BLaER1 (cell line): ENCODE measurements at regions not wholly inside any gene's neighbourhood (a gene's known extent, or its start where the extent isn't known, plus 50 kb on each side); places are given as distances from the start of the nearest gene placed in this dataset.

Experiments
- H3K27ac ChIP-seq: shearing (Covaris generic); formaldehyde crosslinking; 2 replicates; pipeline ENCODE4 v1.8.1; 2022
- H3K27me3 ChIP-seq: shearing (Covaris generic); formaldehyde crosslinking; 2 replicates; pipeline ENCODE4 v1.8.1; 2022
- H3K36me3 ChIP-seq: shearing (Covaris generic); formaldehyde crosslinking; 2 replicates; pipeline ENCODE4 v1.8.1; 2022
- H3K4me1 ChIP-seq: shearing (Covaris generic); formaldehyde crosslinking; 2 replicates; pipeline ENCODE4 v1.8.1; 2022
- H3K4me2 ChIP-seq: shearing (Covaris generic); formaldehyde crosslinking; 2 replicates; pipeline ENCODE4 v1.8.1; 2022
- H3K4me3 ChIP-seq: shearing (Covaris generic); formaldehyde crosslinking; 2 replicates; pipeline ENCODE4 v1.8.1; 2022
- H3K9ac ChIP-seq: shearing (Covaris generic); formaldehyde crosslinking; 2 replicates; pipeline ENCODE4 v1.8.1; 2022
- H3K9me3 ChIP-seq: shearing (Covaris generic); formaldehyde crosslinking; 2 replicates; pipeline ENCODE4 v1.8.1; 2022
- H4K20me1 ChIP-seq: shearing (Covaris generic); formaldehyde crosslinking; 2 replicates; pipeline ENCODE4 v1.8.1; 2022
- Cebpa-rat ChIP-seq: shearing (Covaris generic); IDR thresholded peaks from 2 replicates; pipeline ENCODE4 v1.8.1; 2022

- H4K20me1 ChIP-seq = no peaks in the 10 kb centered on the region
- H3K9ac ChIP-seq = no peak overlapping the region
- H3K4me1 ChIP-seq = no peaks in the 10 kb centered on the region
- no peak overlapping the region for H3K4me3 ChIP-seq
- H3K36me3 ChIP-seq = no peaks in the 10 kb centered on the region
- no peak overlapping the region for H3K27ac ChIP-seq
- H3K9me3 ChIP-seq = peaks cover 9% of the 10 kb centered on the region; the same call in 1 of the 2 replicates
- TF ChIP-seq Cebpa-rat = no peak
- H3K4me2 ChIP-seq = no peak overlapping the region
- H3K27me3 ChIP-seq = no peaks in the 10 kb centered on the region
Observed at GRCh38 chr22:47606426-47606825, 844.0 kb downstream of the TBC1D22A start.

- Histone ChIP-seq H3K9ac (no peak overlapping the region), H4K20me1 (no peaks in the 10 kb centered on the region), H3K36me3 (no peaks in the 10 kb centered on the region), H3K4me3 (no peak overlapping the region), H3K4me2 (no peak overlapping the region), H3K9me3 (peaks cover 9% of the 10 kb centered on the region; the same call in 1 of the 2 replicates), H3K27me3 (no peaks in the 10 kb centered on the region), H3K27ac (no peak overlapping the region), H3K4me1 (no peaks in the 10 kb centered on the region)
- TF ChIP-seq Cebpa-rat = no peak
Observed at GRCh38 chr22:47605886-47606285, 843.4 kb downstream of the TBC1D22A start.

- peaks cover 9% of the 10 kb centered on the region; the same call in 1 of the 2 replicates for H3K9me3 ChIP-seq
- no peak overlapping the region for H3K4me2 ChIP-seq
- H3K4me1 ChIP-seq = no peaks in the 10 kb centered on the region
- no peak for TF ChIP-seq Cebpa-rat
- H3K36me3 ChIP-seq = no peaks in the 10 kb centered on the region
- H4K20me1 ChIP-seq = no peaks in the 10 kb centered on the region
- H3K4me3 ChIP-seq = no peak overlapping the region
- H3K27ac ChIP-seq = no peak overlapping the region
- no peaks in the 10 kb centered on the region for H3K27me3 ChIP-seq
- H3K9ac ChIP-seq = no peak overlapping the region
Observed at GRCh38 chr22:47605441-47605840, 843.0 kb downstream of the TBC1D22A start.

- Histone ChIP-seq H4K20me1 (no peaks in the 10 kb centered on the region), H3K36me3 (no peaks in the 10 kb centered on the region), H3K27ac (no peak overlapping the region), H3K9me3 (peaks cover 9% of the 10 kb centered on the region; the same call in 1 of the 2 replicates), H3K4me2 (no peak overlapping the region), H3K27me3 (no peaks in the 10 kb centered on the region), H3K9ac (no peak overlapping the region), H3K4me3 (no peak overlapping the region), H3K4me1 (no peaks in the 10 kb centered on the region)
- no peak for TF ChIP-seq Cebpa-rat
Observed at GRCh38 chr22:47604563-47604962, 842.1 kb downstream of the TBC1D22A start.

- Histone ChIP-seq H3K4me3 (no peak overlapping the region), H3K4me2 (no peak overlapping the region), H3K9me3 (peaks cover 9% of the 10 kb centered on the region; the same call in 1 of the 2 replicates), H3K9ac (no peak overlapping the region), H3K36me3 (no peaks in the 10 kb centered on the region), H3K27me3 (no peaks in the 10 kb centered on the region), H3K4me1 (no peaks in the 10 kb centered on the region), H4K20me1 (no peaks in the 10 kb centered on the region), H3K27ac (no peak overlapping the region)
- no peak for TF ChIP-seq Cebpa-rat
Observed at GRCh38 chr22:47602732-47603131, 840.3 kb downstream of the TBC1D22A start.

- Histone ChIP-seq H3K27me3 (no peaks in the 10 kb centered on the region), H4K20me1 (no peaks in the 10 kb centered on the region), H3K4me1 (no peaks in the 10 kb centered on the region), H3K4me3 (no peak overlapping the region), H3K27ac (no peak overlapping the region), H3K9me3 (peaks cover 9% of the 10 kb centered on the region; the same call in 1 of the 2 replicates), H3K36me3 (no peaks in the 10 kb centered on the region), H3K4me2 (no peak overlapping the region), H3K9ac (no peak overlapping the region)
- TF ChIP-seq Cebpa-rat = no peak
Observed at GRCh38 chr22:47601666-47602065, 839.2 kb downstream of the TBC1D22A start.

- H3K4me1 ChIP-seq = no peaks in the 10 kb centered on the region
- H3K27ac ChIP-seq = no peak overlapping the region
- no peaks in the 10 kb centered on the region for H4K20me1 ChIP-seq
- H3K9me3 ChIP-seq = peaks cover 9% of the 10 kb centered on the region; the same call in 1 of the 2 replicates
- TF ChIP-seq Cebpa-rat = no peak
- no peak overlapping the region for H3K9ac ChIP-seq
- no peak overlapping the region for H3K4me3 ChIP-seq
- H3K36me3 ChIP-seq = no peaks in the 10 kb centered on the region
- H3K4me2 ChIP-seq = no peak overlapping the region
- no peaks in the 10 kb centered on the region for H3K27me3 ChIP-seq
Observed at GRCh38 chr22:47600791-47601625, 838.6 kb downstream of the TBC1D22A start.

- no peaks in the 10 kb centered on the region for H4K20me1 ChIP-seq
- H3K36me3 ChIP-seq = no peaks in the 10 kb centered on the region
- peaks cover 9% of the 10 kb centered on the region; the same call in 1 of the 2 replicates for H3K9me3 ChIP-seq
- no peak overlapping the region for H3K4me2 ChIP-seq
- no peaks in the 10 kb centered on the region for H3K27me3 ChIP-seq
- no peak for TF ChIP-seq Cebpa-rat
- H3K27ac ChIP-seq = no peak overlapping the region
- no peaks in the 10 kb centered on the region for H3K4me1 ChIP-seq
- H3K4me3 ChIP-seq = no peak overlapping the region
- H3K9ac ChIP-seq = no peak overlapping the region
Observed at GRCh38 chr22:47600281-47600680, 837.8 kb downstream of the TBC1D22A start.

GRCh38 chr22:47599753-47600152, 837.3 kb downstream of the TBC1D22A start:
- TF ChIP-seq Cebpa-rat = no peak
- Histone ChIP-seq H3K27me3 (no peaks in the 10 kb centered on the region), H4K20me1 (no peaks in the 10 kb centered on the region), H3K9me3 (peaks cover 9% of the 10 kb centered on the region; the same call in 1 of the 2 replicates), H3K4me1 (no peaks in the 10 kb centered on the region), H3K4me3 (no peak overlapping the region), H3K27ac (no peak overlapping the region), H3K36me3 (no peaks in the 10 kb centered on the region), H3K9ac (no peak overlapping the region), H3K4me2 (no peak overlapping the region)

GRCh38 chr22:47598864-47599263, 836.4 kb downstream of the TBC1D22A start:
- peaks cover 9% of the 10 kb centered on the region; the same call in 1 of the 2 replicates for H3K9me3 ChIP-seq
- no peak for TF ChIP-seq Cebpa-rat
- no peaks in the 10 kb centered on the region for H3K27me3 ChIP-seq
- no peaks in the 10 kb centered on the region for H3K4me1 ChIP-seq
- H4K20me1 ChIP-seq = no peaks in the 10 kb centered on the region
- no peak overlapping the region for H3K27ac ChIP-seq
- H3K4me2 ChIP-seq = no peak overlapping the region
- no peaks in the 10 kb centered on the region for H3K36me3 ChIP-seq
- H3K4me3 ChIP-seq = no peak overlapping the region
- H3K9ac ChIP-seq = no peak overlapping the region
